Activated CD4-positive, CD25-positive, alpha-beta regulatory T cell treated with anti-CD3 and anti-CD28 coated beads, Interleukin-2, amount 50 U/mL, for 16 hours (primary cell): ENCODE measurements at regions not wholly inside any gene's neighbourhood (a gene's known extent, or its start where the extent isn't known, plus 50 kb on each side); places are given as distances from the start of the nearest gene placed in this dataset.
"Not testable (repeated sequence)": the region's sequence is repeated elsewhere in the genome, so short reads cannot be mapped to it uniquely, and the experiment has no call there.

Experiments
- DNase-seq: peaks from one replicate; pipeline ENCODE4 v3.0.0-alpha.2; 2020; ENCODE audit warnings: low read depth, low spot score

GRCh38 chr4:179112441-179113170 lies 1670.4 kb upstream of the AGA start:
- DNase-seq: no peak

- DNase-seq: no peak
Observed at GRCh38 chr4:179114615-179115014, 1672.4 kb upstream of the AGA start.

- DNase-seq: no peak
Observed at GRCh38 chr4:179116011-179116410, 1673.8 kb upstream of the AGA start.

GRCh38 chr4:179116581-179116980 lies 1674.3 kb upstream of the AGA start:
- no peak for DNase-seq

- no peak for DNase-seq
Observed at GRCh38 chr4:179123084-179123483, 1680.8 kb upstream of the AGA start.

GRCh38 chr4:179124419-179124818 lies 1682.2 kb upstream of the AGA start:
- DNase-seq: no peak

GRCh38 chr4:179124957-179125356 lies 1682.7 kb upstream of the AGA start:
- DNase-seq: no peak

- DNase-seq: no peak
Observed at GRCh38 chr4:179125870-179126269, 1683.6 kb upstream of the AGA start.

- no peak for DNase-seq
Observed at GRCh38 chr4:179128299-179128698, 1686.1 kb upstream of the AGA start.

GRCh38 chr4:179130122-179130714 lies 1688.0 kb upstream of the AGA start:
- no peak for DNase-seq

- DNase-seq: no peak
Observed at GRCh38 chr4:179145746-179146525, 1703.7 kb upstream of the AGA start.

- no peak for DNase-seq
Observed at GRCh38 chr4:179151770-179152169, 1709.5 kb upstream of the AGA start.

- no peak for DNase-seq
Observed at GRCh38 chr4:179163147-179163546, 1720.9 kb upstream of the AGA start.

- no peak for DNase-seq
Observed at GRCh38 chr4:179164267-179164999, 1722.2 kb upstream of the AGA start.

GRCh38 chr4:179165000-179165738 lies 1722.9 kb upstream of the AGA start:
- no peak for DNase-seq

GRCh38 chr4:179165862-179166261 lies 1723.6 kb upstream of the AGA start:
- DNase-seq: no peak

- not testable (repeated sequence) for DNase-seq
Observed at GRCh38 chr4:179170308-179170707, 1728.1 kb upstream of the AGA start.

- DNase-seq: no peak
Observed at GRCh38 chr4:179182741-179183140, 1740.5 kb upstream of the AGA start.

- DNase-seq: no peak
Observed at GRCh38 chr4:179195887-179196286, 1753.7 kb upstream of the AGA start.

- no peak for DNase-seq
Observed at GRCh38 chr4:179196511-179196910, 1754.3 kb upstream of the AGA start.

- no peak for DNase-seq
Observed at GRCh38 chr4:179200681-179201080, 1758.4 kb upstream of the AGA start.
